ENCODE measurements at regions not wholly inside any gene's neighbourhood (a gene's known extent, or its start where the extent isn't known, plus 50 kb on each side); places are given as distances from the start of the nearest gene placed in this dataset.

DNA sequence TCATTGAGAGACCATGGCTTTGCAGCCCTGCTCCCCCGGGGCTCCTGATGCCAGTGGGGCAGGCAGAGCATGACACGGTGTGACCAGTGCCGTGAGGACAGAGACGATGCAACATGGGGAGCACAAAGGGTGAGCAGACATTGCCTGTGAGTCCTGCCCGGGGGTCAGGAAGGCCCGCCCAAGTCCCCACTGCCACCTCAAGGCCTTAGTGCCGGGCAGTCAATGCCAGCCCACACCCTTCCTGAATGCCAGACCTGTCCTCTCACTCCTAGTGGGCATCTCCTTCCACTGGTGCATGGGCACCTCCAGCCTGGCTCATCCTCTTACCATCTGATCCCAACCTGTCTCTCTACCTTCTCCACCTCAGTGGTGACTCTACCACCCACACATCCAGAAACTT lies 157.9 kb upstream of the ZMIZ1 start:
- Histone ChIP-seq H3K27ac (no peak overlapping the region), H3K36me3 (ENCODE audit: insufficient read depth, low read length) (no peaks in the 10 kb centered on the region), H3K9me3 (ENCODE audit: low read depth, low read length) (no peaks in the 10 kb centered on the region), H3K9ac (ENCODE audit: insufficient read length) (no peak overlapping the region), H3K4me3 (no peak overlapping the region)
- TF ChIP-seq EZH2 (IDR thresholded peaks at IDR 0.05), result no peak
- no peak for TF ChIP-seq FOXP2 (optimal IDR thresholded peaks at IDR 0.05; ENCODE audit: control extremely low read depth, extremely low read length, insufficient read depth)
- TF ChIP-seq POLR2AphosphoS5 (IDR thresholded peaks at IDR 0.05; ENCODE audit: borderline replicate concordance, low read depth, low read length), result no peak
- no peak for DNase-seq (ENCODE audit: low read depth, low spot score)

DNA sequence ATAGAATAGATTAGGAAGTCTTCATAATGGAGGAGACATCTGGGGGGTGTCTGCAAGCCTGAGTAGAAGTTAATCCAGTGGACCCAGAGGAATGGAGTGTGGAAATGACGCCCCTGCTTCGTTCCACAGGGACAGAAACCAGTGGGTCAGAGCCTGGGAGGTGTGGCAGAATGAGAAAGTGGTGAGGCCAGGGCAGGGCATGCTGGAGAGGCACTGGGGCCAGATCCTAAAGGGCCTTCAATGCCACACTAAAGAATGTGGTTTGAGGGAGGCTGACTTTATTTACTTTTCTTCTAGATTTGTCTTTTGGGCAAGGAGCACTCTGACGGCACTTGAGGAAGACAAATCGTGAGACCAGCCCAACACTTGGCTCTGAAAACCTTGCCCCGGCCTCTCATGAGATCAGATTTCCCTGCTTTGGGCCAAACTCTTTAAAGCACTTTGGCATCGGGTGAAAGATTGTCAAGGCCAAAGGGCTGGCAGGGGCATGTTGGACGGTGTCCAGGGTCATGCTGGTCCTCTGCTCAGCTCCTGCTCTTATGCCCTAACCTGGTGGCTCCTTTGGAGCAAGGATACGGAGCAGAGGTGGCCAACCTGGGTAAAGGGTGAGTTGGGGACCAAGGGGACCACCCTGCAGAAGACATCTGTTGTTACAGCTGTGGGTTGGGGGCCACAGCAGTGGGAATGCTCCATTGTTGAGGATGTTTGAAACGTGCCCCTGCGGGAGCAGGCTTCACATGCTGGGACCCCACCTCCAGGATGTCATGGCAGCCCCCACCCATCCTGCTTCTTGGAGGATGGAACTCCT lies 157.0 kb upstream of the ZMIZ1 start:
- DNase-seq (ENCODE audit: low read depth, low spot score), result no peak
- TF ChIP-seq FOXP2 (optimal IDR thresholded peaks at IDR 0.05; ENCODE audit: control extremely low read depth, extremely low read length, insufficient read depth) (no peak), POLR2AphosphoS5 (IDR thresholded peaks at IDR 0.05; ENCODE audit: borderline replicate concordance, low read depth, low read length) (no peak), EZH2 (IDR thresholded peaks at IDR 0.05) (no peak)
- no peak overlapping the region for H3K27ac ChIP-seq
- no peak overlapping the region for H3K9ac ChIP-seq (ENCODE audit: insufficient read length)
- H3K36me3 ChIP-seq (ENCODE audit: insufficient read depth, low read length), result no peaks in the 10 kb centered on the region
- H3K4me3 ChIP-seq, result no peak overlapping the region
- H3K9me3 ChIP-seq (ENCODE audit: low read depth, low read length), result no peaks in the 10 kb centered on the region

DNA sequence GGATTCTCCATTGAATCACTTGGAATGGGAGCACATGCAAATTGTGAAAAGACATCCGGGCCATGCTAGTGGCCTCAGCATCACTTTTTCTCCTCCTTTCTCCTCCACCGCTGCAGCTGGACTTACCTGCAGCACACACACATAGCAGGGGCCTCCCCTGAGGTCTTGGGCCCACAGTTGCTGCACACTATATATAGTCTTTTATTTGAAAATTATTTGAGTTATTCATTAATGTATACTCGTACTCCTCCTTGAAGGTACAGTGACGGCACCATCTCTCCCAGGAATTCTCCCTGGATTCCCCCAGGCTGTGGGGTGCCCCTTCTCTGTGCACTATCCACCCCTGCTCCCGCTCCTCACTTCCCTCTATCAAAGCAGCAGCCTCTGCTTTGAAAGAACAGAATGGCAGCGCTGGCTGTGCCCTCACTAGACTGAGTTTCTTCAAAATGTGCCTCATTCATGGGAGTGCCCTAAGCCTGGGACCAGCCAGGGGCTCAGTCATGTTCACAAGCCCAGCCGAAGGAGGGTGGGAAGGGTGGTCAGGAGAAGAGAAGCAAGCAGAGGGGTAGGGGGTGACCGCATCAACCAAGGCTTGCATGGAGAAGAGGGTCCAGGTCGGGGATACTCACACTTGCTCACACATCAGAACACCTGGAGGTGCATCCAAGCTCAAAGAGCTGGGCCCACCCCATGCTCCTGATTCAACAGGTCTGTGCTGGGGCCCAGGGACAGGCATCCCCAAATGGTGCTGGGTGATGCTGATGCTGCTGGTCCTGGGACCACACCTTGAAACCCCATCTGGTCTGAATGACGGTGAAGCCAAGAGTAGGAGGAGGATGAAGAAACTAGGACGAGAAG lies 156.2 kb upstream of the ZMIZ1 start:
- no peak for DNase-seq (ENCODE audit: low read depth, low spot score)
- H3K36me3 ChIP-seq (ENCODE audit: insufficient read depth, low read length), result no peaks in the 10 kb centered on the region
- no peak for TF ChIP-seq EZH2 (IDR thresholded peaks at IDR 0.05)
- no peak for TF ChIP-seq FOXP2 (optimal IDR thresholded peaks at IDR 0.05; ENCODE audit: control extremely low read depth, extremely low read length, insufficient read depth)
- no peak for TF ChIP-seq POLR2AphosphoS5 (IDR thresholded peaks at IDR 0.05; ENCODE audit: borderline replicate concordance, low read depth, low read length)
- no peak overlapping the region for H3K4me3 ChIP-seq
- no peaks in the 10 kb centered on the region for H3K9me3 ChIP-seq (ENCODE audit: low read depth, low read length)
- H3K27ac ChIP-seq, result no peak overlapping the region
- H3K9ac ChIP-seq (ENCODE audit: insufficient read length), result no peak overlapping the region

DNA sequence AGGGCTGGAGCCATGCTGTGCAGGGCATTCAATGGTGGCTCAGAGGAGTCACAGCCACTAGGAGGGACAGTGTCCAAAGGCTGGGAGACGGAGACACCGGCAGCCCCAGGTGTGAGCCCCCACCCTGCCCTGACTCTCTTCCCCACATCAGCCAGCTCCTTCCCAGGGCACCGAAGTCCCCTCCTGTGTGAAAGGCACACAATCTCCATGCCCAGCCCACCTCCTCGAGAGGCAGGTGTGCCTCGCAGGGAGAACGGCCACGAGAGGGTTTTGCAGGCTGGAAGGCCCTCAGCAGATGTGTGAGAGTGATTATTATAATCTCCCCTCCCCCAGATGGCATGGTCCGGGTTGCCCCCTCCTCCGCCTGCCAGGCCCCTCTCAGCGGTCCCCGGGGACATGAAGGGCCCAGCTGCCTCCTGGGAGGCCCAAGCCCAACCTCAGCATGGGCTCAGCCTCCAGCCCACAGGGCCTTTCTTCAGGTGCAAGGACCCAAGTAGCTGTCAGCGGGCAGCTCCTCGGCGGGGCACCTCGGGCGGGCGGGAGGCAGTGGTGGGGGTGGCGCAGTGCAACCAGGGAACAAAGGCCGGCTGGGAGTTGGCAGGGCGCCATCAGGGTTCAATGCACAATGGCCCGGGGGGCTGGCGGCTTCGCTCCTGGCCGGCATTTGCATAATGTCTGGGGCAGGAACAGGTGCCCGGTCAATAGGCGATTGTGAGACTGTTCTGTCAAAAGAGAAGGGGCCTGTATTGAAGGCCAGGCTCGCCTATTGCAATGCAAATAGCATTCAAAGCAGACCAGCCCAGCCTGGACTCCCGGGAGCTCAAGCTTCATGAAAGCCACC lies 155.3 kb upstream of the ZMIZ1 start:
- no peak for DNase-seq (ENCODE audit: low read depth, low spot score)
- Histone ChIP-seq H3K9me3 (ENCODE audit: low read depth, low read length) (no peaks in the 10 kb centered on the region), H3K36me3 (ENCODE audit: insufficient read depth, low read length) (no peaks in the 10 kb centered on the region), H3K27ac (no peak overlapping the region), H3K9ac (ENCODE audit: insufficient read length) (no peak overlapping the region), H3K4me3 (no peak overlapping the region)
- TF ChIP-seq EZH2 (IDR thresholded peaks at IDR 0.05) (no peak), FOXP2 (optimal IDR thresholded peaks at IDR 0.05; ENCODE audit: control extremely low read depth, extremely low read length, insufficient read depth) (no peak), POLR2AphosphoS5 (IDR thresholded peaks at IDR 0.05; ENCODE audit: borderline replicate concordance, low read depth, low read length) (no peak)

DNA sequence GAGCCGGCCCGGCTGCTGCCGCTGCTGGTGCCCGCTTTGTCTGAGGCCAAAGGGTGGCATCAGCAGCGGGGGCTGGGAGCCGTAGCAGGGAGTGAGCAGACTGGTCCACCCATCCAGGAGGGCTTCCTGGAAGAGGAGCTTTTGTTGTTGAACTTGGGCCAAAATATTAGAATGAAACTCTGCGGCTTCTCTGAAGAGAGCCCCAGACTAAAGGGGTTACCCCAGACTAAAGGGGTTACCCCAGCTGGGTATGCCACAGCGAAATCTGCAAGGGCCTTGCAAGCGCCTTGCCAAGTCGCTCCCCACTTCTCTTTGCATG lies 154.7 kb upstream of the ZMIZ1 start:
- no peak overlapping the region for H3K9ac ChIP-seq (ENCODE audit: insufficient read length)
- no peaks in the 10 kb centered on the region for H3K36me3 ChIP-seq (ENCODE audit: insufficient read depth, low read length)
- DNase-seq (ENCODE audit: low read depth, low spot score), result no peak
- TF ChIP-seq EZH2 (IDR thresholded peaks at IDR 0.05) (no peak), POLR2AphosphoS5 (IDR thresholded peaks at IDR 0.05; ENCODE audit: borderline replicate concordance, low read depth, low read length) (no peak), FOXP2 (optimal IDR thresholded peaks at IDR 0.05; ENCODE audit: control extremely low read depth, extremely low read length, insufficient read depth) (no peak)
- H3K27ac ChIP-seq, result no peak overlapping the region
- no peaks in the 10 kb centered on the region for H3K9me3 ChIP-seq (ENCODE audit: low read depth, low read length)
- H3K4me3 ChIP-seq, result no peak overlapping the region

DNA sequence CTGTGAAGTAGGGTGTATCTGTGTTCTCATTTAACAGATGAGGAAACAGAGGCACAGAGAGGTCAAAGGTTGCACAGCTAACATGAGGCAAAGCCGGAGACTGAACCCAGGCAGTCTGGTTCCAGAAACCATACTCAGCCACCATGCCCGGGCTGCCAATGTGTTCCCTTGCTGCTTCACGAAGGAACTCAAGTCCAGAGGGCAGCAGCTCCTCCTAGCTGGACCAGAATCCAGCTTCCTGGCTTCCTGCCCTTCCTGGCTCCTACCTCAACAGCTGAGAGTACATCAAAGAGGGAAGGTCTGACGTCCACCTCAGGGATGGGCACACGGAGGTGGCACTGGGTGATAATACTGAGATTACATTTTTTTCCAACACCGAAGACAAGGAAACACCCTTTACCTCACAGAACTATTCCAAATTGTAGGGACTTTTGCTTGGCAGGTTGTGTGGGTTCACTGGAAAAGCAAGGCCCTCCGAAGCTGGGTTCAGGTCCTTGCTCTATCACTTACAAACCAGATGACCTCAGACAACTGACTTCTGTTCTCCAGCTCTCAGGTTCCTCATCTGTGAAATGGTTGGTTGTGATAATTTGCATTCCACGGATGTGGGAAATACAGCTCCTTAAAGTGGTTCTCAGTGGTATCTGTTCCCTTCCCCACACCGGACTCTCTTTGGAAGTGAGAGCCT lies 154.1 kb upstream of the ZMIZ1 start:
- Histone ChIP-seq H3K27ac (no peak overlapping the region), H3K4me3 (no peak overlapping the region), H3K9me3 (ENCODE audit: low read depth, low read length) (no peaks in the 10 kb centered on the region), H3K9ac (ENCODE audit: insufficient read length) (no peak overlapping the region), H3K36me3 (ENCODE audit: insufficient read depth, low read length) (no peaks in the 10 kb centered on the region)
- no peak for DNase-seq (ENCODE audit: low read depth, low spot score)
- TF ChIP-seq EZH2 (IDR thresholded peaks at IDR 0.05) (no peak), POLR2AphosphoS5 (IDR thresholded peaks at IDR 0.05; ENCODE audit: borderline replicate concordance, low read depth, low read length) (no peak), FOXP2 (optimal IDR thresholded peaks at IDR 0.05; ENCODE audit: control extremely low read depth, extremely low read length, insufficient read depth) (no peak)

DNA sequence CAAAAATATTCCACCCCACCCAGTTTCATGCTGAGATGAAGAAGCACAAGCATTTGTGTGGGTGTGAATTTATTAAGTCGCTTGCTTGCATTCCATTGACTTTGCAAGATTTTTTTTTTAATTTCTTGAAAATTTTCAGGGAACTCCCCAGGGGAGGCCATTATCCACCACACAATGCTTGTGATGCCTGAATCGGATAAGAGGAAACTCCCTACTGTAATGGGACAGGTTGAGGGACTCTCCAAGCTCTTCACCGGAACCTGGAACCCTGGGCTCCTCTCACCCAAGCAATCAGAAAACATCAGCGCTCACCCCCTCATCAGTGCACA lies 153.6 kb upstream of the ZMIZ1 start:
- no peaks in the 10 kb centered on the region for H3K9me3 ChIP-seq (ENCODE audit: low read depth, low read length)
- no peak overlapping the region for H3K27ac ChIP-seq
- no peaks in the 10 kb centered on the region for H3K36me3 ChIP-seq (ENCODE audit: insufficient read depth, low read length)
- H3K4me3 ChIP-seq, result no peak overlapping the region
- DNase-seq (ENCODE audit: low read depth, low spot score), result no peak
- no peak overlapping the region for H3K9ac ChIP-seq (ENCODE audit: insufficient read length)
- no peak for TF ChIP-seq POLR2AphosphoS5 (IDR thresholded peaks at IDR 0.05; ENCODE audit: borderline replicate concordance, low read depth, low read length)

DNA sequence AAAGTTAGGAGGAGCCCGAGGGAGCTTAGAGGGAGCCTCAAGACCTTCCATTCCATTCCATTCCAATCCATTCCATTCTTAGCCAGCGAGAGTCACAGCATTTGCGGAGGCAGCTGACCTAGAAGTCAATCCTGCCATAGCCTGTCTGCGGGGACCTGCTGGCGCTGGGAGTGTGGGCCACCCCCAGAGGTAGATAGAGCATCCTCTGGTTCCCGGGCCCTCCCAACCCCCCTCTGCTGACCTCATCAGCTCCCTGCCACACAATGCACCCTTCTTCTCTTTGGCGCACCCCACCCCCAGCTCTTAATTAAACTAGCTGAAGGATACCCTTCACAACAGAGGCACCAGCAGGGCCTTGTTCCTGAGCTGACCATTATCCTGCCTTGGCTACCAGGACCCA lies 152.5 kb upstream of the ZMIZ1 start:
- no peak for DNase-seq (ENCODE audit: low read depth, low spot score)
- no peaks in the 10 kb centered on the region for H3K36me3 ChIP-seq (ENCODE audit: insufficient read depth, low read length)
- H3K9me3 ChIP-seq (ENCODE audit: low read depth, low read length), result no peaks in the 10 kb centered on the region
- H3K9ac ChIP-seq (ENCODE audit: insufficient read length), result no peak overlapping the region
- no peak for TF ChIP-seq EZH2 (IDR thresholded peaks at IDR 0.05)
- TF ChIP-seq FOXP2 (optimal IDR thresholded peaks at IDR 0.05; ENCODE audit: control extremely low read depth, extremely low read length, insufficient read depth), result no peak
- TF ChIP-seq POLR2AphosphoS5 (IDR thresholded peaks at IDR 0.05; ENCODE audit: borderline replicate concordance, low read depth, low read length), result no peak
- no peak overlapping the region for H3K27ac ChIP-seq
- H3K4me3 ChIP-seq, result no peak overlapping the region

All from SK-N-MC (cell line).